ENCODE measurements at regions not wholly inside any gene's neighbourhood (a gene's known extent, or its start where the extent isn't known, plus 50 kb on each side); places are given as distances from the start of the nearest gene placed in this dataset.

- TF ChIP-seq, protein P1, sequence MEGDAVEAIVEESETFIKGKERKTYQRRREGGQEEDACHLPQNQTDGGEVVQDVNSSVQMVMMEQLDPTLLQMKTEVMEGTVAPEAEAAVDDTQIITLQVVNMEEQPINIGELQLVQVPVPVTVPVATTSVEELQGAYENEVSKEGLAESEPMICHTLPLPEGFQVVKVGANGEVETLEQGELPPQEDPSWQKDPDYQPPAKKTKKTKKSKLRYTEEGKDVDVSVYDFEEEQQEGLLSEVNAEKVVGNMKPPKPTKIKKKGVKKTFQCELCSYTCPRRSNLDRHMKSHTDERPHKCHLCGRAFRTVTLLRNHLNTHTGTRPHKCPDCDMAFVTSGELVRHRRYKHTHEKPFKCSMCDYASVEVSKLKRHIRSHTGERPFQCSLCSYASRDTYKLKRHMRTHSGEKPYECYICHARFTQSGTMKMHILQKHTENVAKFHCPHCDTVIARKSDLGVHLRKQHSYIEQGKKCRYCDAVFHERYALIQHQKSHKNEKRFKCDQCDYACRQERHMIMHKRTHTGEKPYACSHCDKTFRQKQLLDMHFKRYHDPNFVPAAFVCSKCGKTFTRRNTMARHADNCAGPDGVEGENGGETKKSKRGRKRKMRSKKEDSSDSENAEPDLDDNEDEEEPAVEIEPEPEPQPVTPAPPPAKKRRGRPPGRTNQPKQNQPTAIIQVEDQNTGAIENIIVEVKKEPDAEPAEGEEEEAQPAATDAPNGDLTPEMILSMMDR (IDR thresholded peaks at IDR 0.05), result no peak
Measured at GRCh38 chr7:88480271-88480670, 173.6 kb upstream of the STEAP4 start.

DNA sequence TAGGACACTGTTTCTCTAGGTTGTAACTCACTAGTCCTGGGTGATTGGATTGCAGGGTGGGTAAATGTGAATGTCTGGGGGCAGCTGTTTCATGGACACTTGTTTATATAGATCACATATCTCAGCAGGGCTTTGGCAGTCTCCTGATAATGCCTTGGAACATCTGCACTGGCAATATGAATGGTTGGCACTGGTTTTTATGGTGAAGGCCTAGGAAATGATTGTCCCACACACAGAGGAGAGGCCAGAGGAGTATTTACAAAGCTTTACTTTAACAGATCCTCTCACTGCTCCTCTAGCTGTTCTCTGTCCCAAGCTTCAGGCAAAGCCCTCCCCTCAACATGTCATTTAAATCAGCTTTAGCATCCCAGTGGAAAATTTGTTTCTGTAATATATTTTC is 171.3 kb upstream of the STEAP4 start:
- TF ChIP-seq, protein P1 (IDR thresholded peaks at IDR 0.05), result no peak

DNA sequence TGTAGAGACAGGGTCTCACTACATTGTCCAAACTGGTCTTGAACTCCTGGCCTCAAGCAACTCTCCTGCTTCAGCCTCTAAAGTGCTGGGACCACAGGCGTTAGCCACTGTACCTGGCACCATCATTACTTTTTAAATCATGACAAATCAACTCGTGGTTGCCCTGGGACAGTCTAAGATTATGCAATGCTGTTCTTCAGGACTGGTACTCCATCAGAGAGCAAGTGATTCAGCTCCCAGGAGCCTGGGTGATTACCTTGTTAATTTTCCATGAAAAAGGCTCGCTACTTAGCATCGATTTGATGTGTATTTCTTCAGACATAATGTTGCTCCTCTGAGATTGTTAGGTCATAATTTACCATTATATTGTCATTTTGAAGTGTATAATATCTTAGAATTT is 158.9 kb upstream of the STEAP4 start:
- TF ChIP-seq, protein P1 (IDR thresholded peaks at IDR 0.05), result no peak

GRCh38 chr7:88462799-88463198 is 156.1 kb upstream of the STEAP4 start:
- TF ChIP-seq, protein P1 (IDR thresholded peaks at IDR 0.05), result no peak

GRCh38 chr7:88460650-88461049 is 154.0 kb upstream of the STEAP4 start:
- TF ChIP-seq, protein P1 (IDR thresholded peaks at IDR 0.05), result no peak

DNA sequence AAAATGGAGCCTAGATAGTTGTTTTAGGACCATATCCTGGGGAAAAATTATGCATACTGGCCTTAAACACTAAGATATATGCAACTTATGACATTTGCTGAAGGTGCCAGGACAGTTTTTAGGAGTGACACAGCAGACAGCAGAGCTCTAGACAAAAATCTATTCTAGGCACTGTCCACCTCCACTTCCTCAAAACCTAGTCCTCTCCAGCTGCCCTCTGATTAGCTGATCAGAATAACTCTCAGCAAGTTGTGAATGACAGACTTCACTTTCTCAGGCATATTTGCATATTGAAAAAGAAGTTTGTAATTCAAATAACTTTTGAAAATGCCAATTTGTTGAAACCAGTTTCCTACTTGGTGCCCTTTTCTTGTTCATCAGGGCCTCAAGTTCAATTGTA is 152.3 kb upstream of the STEAP4 start:
- TF ChIP-seq, protein P1 (IDR thresholded peaks at IDR 0.05), result no peak

DNA sequence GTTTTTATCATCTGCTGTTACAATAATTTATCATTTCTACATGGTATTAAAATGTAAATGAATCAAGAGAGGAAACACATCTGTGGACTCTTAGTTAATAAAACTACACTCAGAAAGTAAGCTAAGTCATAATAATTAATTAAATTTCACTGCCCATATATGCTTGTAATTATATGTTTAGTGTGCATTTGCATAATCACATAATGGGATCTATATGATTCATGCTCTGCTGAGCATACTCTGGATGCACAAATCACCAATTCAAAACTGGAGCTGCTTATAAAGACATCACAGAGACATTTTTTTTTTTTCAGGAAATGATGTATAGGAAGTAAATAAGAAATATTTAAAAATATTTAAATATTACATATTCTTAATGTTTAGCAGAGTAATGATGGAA is 151.6 kb upstream of the STEAP4 start:
- TF ChIP-seq, protein P1 (IDR thresholded peaks at IDR 0.05), result no peak

DNA sequence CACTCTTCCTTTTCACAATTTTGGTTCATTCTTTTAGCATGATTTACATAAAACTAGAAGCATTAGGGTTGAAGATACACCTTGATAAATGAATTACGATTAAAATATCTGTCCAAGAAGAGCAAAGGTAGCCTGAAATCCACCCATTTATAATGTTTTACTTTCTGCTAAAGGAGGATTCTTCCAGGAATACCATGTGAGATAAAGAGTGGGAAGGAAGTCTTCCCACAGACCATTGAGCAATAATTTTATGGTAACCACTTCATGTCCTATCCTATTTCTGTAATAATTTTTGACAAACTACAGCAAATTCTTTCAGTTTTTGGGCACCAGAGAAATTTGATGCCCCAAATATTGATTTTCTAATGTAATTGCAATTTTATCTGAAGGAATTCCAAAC is 150.6 kb upstream of the STEAP4 start:
- TF ChIP-seq, protein P1 (IDR thresholded peaks at IDR 0.05), result no peak
